ENCODE measurements at regions not wholly inside any gene's neighbourhood (a gene's known extent, or its start where the extent isn't known, plus 50 kb on each side); places are given as distances from the start of the nearest gene placed in this dataset.

GRCh38 chr10:56537984-56538383 is 176.9 kb upstream of the ZWINT start:
- Histone ChIP-seq H2AFZ (ENCODE audit: low read length, unreplicated experiment) (no peak overlapping the region), H3K4me3 (ENCODE audit: low read depth, low read length) (no peak overlapping the region), H3K36me3 (ENCODE audit: insufficient read depth, low read length) (no peaks in the 10 kb centered on the region), H3K27me3 (ENCODE audit: insufficient read depth, low read length) (no peaks in the 10 kb centered on the region), H3K79me2 (ENCODE audit: control insufficient read depth, insufficient read depth, low read length, unreplicated experiment) (no peaks in the 10 kb centered on the region), H3K27ac (ENCODE audit: low read depth, low read length) (no peak overlapping the region), H3K4me1 (ENCODE audit: control insufficient read depth, insufficient read depth, low read length, unreplicated experiment) (no peaks in the 10 kb centered on the region)

DNA sequence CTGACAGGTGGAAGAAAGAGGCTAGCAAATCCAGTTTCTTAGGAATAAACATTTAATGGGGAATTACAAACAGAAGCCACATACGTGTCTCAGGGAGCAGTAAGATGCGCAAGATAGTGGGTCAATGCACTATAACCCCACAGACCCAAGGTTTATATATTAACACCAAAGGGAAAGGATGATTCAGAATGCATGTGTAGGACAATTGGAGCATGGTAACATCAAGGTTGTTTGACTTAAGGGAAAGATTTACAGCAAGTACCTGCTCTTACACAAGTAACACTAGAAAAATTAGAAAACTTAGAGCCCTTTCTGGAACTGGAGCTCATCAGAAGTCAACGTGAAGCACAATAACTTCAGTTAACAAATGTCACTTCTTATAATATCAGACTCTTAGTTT is 161.1 kb upstream of the ZWINT start:
- H3K4me1 ChIP-seq (ENCODE audit: control insufficient read depth, insufficient read depth, low read length, unreplicated experiment), result no peaks in the 10 kb centered on the region
- H3K27ac ChIP-seq (ENCODE audit: low read depth, low read length), result no peak overlapping the region
- H3K27me3 ChIP-seq (ENCODE audit: insufficient read depth, low read length), result no peaks in the 10 kb centered on the region
- no peak overlapping the region for H2AFZ ChIP-seq (ENCODE audit: low read length, unreplicated experiment)
- no peak overlapping the region for H3K4me3 ChIP-seq (ENCODE audit: low read depth, low read length)
- H3K79me2 ChIP-seq (ENCODE audit: control insufficient read depth, insufficient read depth, low read length, unreplicated experiment), result no peaks in the 10 kb centered on the region
- no peaks in the 10 kb centered on the region for H3K36me3 ChIP-seq (ENCODE audit: insufficient read depth, low read length)

DNA sequence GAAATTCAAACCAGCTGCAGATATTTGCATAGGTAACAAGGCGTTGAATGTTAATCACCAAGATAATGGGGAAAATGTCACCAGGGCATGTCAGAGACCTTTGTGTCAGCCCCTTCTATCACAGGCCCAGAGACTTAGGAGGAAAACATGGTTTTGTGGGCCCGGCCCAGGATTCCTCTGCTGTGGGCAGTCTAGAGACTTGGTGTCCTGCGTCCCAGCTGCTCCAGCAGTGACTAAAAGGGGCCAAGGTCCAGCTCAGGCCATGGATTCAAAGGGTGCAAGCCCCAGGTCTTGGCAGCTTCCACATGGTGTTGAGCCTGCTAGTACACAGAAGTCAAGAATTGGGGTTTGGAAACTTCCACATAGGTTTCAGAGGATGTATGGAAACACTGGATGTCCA is 147.5 kb upstream of the ZWINT start:
- H3K27me3 ChIP-seq (ENCODE audit: insufficient read depth, low read length), result no peaks in the 10 kb centered on the region
- no peaks in the 10 kb centered on the region for H3K79me2 ChIP-seq (ENCODE audit: control insufficient read depth, insufficient read depth, low read length, unreplicated experiment)
- no peak overlapping the region for H3K4me3 ChIP-seq (ENCODE audit: low read depth, low read length)
- no peak overlapping the region for H2AFZ ChIP-seq (ENCODE audit: low read length, unreplicated experiment)
- H3K4me1 ChIP-seq (ENCODE audit: control insufficient read depth, insufficient read depth, low read length, unreplicated experiment), result no peaks in the 10 kb centered on the region
- no peaks in the 10 kb centered on the region for H3K36me3 ChIP-seq (ENCODE audit: insufficient read depth, low read length)
- no peak overlapping the region for H3K27ac ChIP-seq (ENCODE audit: low read depth, low read length)

- no peak overlapping the region for H2AFZ ChIP-seq (ENCODE audit: low read length, unreplicated experiment)
- no peaks in the 10 kb centered on the region for H3K4me1 ChIP-seq (ENCODE audit: control insufficient read depth, insufficient read depth, low read length, unreplicated experiment)
- H3K27me3 ChIP-seq (ENCODE audit: insufficient read depth, low read length), result no peaks in the 10 kb centered on the region
- no peaks in the 10 kb centered on the region for H3K79me2 ChIP-seq (ENCODE audit: control insufficient read depth, insufficient read depth, low read length, unreplicated experiment)
- no peak overlapping the region for H3K4me3 ChIP-seq (ENCODE audit: low read depth, low read length)
- no peaks in the 10 kb centered on the region for H3K36me3 ChIP-seq (ENCODE audit: insufficient read depth, low read length)
- no peak overlapping the region for H3K27ac ChIP-seq (ENCODE audit: low read depth, low read length)
Measured at GRCh38 chr10:56507033-56507432, 146.0 kb upstream of the ZWINT start.

- Histone ChIP-seq H3K36me3 (ENCODE audit: insufficient read depth, low read length) (no peaks in the 10 kb centered on the region), H3K27me3 (ENCODE audit: insufficient read depth, low read length) (no peaks in the 10 kb centered on the region), H3K4me1 (ENCODE audit: control insufficient read depth, insufficient read depth, low read length, unreplicated experiment) (no peaks in the 10 kb centered on the region), H3K79me2 (ENCODE audit: control insufficient read depth, insufficient read depth, low read length, unreplicated experiment) (no peaks in the 10 kb centered on the region), H3K27ac (ENCODE audit: low read depth, low read length) (no peak overlapping the region), H2AFZ (ENCODE audit: low read length, unreplicated experiment) (no peak overlapping the region), H3K4me3 (ENCODE audit: low read depth, low read length) (no peak overlapping the region)
Measured at GRCh38 chr10:56505555-56505954, 144.5 kb upstream of the ZWINT start.

DNA sequence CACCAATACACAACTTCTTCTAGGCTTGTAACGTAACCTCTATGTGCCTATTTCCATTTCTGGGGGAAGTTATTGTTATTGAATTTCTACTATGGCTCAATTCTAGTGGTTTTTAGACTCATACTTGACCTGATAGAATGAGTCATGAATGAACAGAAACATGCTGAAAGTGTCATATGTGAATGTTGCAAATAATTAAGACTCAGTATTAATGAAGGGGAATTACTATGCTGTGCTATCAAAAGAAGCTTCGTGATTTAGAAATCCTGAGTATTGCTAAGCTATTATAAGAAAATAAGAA is 135.1 kb upstream of the ZWINT start:
- no peak overlapping the region for H2AFZ ChIP-seq (ENCODE audit: low read length, unreplicated experiment)
- no peaks in the 10 kb centered on the region for H3K79me2 ChIP-seq (ENCODE audit: control insufficient read depth, insufficient read depth, low read length, unreplicated experiment)
- H3K4me1 ChIP-seq (ENCODE audit: control insufficient read depth, insufficient read depth, low read length, unreplicated experiment), result no peaks in the 10 kb centered on the region
- no peak overlapping the region for H3K4me3 ChIP-seq (ENCODE audit: low read depth, low read length)
- H3K36me3 ChIP-seq (ENCODE audit: insufficient read depth, low read length), result no peaks in the 10 kb centered on the region
- no peak overlapping the region for H3K27ac ChIP-seq (ENCODE audit: low read depth, low read length)
- no peaks in the 10 kb centered on the region for H3K27me3 ChIP-seq (ENCODE audit: insufficient read depth, low read length)

DNA sequence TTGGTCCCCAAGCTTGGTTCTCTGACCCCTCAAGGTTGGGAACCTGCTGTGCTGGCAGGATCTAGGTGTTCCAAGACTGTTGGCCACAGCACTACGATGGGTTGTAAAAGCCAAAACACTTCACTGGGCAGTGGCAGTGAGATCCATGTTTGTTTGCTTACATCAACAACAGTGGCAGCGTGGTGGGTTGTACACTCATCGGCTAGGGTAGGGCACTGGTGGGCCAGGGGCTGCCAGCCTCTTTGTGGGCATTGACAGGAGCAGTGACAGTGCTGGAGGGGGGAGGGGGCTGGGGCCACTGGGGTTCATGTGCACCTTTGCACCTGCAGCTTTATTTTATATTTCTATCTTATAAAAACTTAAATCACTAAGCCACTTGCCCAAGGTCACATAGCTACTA is 126.7 kb upstream of the ZWINT start:
- no peak overlapping the region for H2AFZ ChIP-seq (ENCODE audit: low read length, unreplicated experiment)
- H3K79me2 ChIP-seq (ENCODE audit: control insufficient read depth, insufficient read depth, low read length, unreplicated experiment), result no peaks in the 10 kb centered on the region
- no peaks in the 10 kb centered on the region for H3K27me3 ChIP-seq (ENCODE audit: insufficient read depth, low read length)
- no peak overlapping the region for H3K27ac ChIP-seq (ENCODE audit: low read depth, low read length)
- no peaks in the 10 kb centered on the region for H3K4me1 ChIP-seq (ENCODE audit: control insufficient read depth, insufficient read depth, low read length, unreplicated experiment)
- no peaks in the 10 kb centered on the region for H3K36me3 ChIP-seq (ENCODE audit: insufficient read depth, low read length)
- no peak overlapping the region for H3K4me3 ChIP-seq (ENCODE audit: low read depth, low read length)

GRCh38 chr10:56481521-56482091 is 120.5 kb upstream of the ZWINT start:
- H3K27ac ChIP-seq (ENCODE audit: low read depth, low read length), result no peak overlapping the region
- no peaks in the 10 kb centered on the region for H3K79me2 ChIP-seq (ENCODE audit: control insufficient read depth, insufficient read depth, low read length, unreplicated experiment)
- no peaks in the 10 kb centered on the region for H3K27me3 ChIP-seq (ENCODE audit: insufficient read depth, low read length)
- no peaks in the 10 kb centered on the region for H3K36me3 ChIP-seq (ENCODE audit: insufficient read depth, low read length)
- H2AFZ ChIP-seq (ENCODE audit: low read length, unreplicated experiment), result no peak overlapping the region
- H3K4me3 ChIP-seq (ENCODE audit: low read depth, low read length), result no peak overlapping the region
- no peaks in the 10 kb centered on the region for H3K4me1 ChIP-seq (ENCODE audit: control insufficient read depth, insufficient read depth, low read length, unreplicated experiment)

DNA sequence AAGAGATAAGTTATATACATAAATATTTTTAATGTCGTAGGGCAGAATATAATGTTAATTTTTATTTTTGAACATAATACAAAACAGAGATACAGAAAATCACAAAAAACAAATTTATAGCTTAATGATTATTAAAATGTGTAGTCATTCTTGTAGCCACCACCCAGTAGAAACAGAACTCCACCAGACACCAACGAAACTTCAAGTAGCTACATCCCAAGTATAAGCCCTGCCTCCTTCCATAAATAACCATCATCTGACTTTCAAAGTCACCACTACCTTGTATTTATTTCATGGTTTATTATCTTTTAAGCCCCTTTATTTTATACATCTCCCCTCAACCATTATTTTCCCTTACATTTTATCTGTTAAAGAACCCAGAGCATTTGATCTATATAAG is 111.9 kb upstream of the ZWINT start:
- Histone ChIP-seq H3K79me2 (ENCODE audit: control insufficient read depth, insufficient read depth, low read length, unreplicated experiment) (no peaks in the 10 kb centered on the region), H2AFZ (ENCODE audit: low read length, unreplicated experiment) (no peak overlapping the region), H3K4me3 (ENCODE audit: low read depth, low read length) (no peak overlapping the region), H3K4me1 (ENCODE audit: control insufficient read depth, insufficient read depth, low read length, unreplicated experiment) (no peaks in the 10 kb centered on the region), H3K27me3 (ENCODE audit: insufficient read depth, low read length) (no peaks in the 10 kb centered on the region), H3K36me3 (ENCODE audit: insufficient read depth, low read length) (no peaks in the 10 kb centered on the region), H3K27ac (ENCODE audit: low read depth, low read length) (no peak overlapping the region)

GRCh38 chr10:56470701-56471100 is 109.6 kb upstream of the ZWINT start:
- Histone ChIP-seq H3K36me3 (ENCODE audit: insufficient read depth, low read length) (no peaks in the 10 kb centered on the region), H3K4me3 (ENCODE audit: low read depth, low read length) (no peak overlapping the region)

GRCh38 chr10:56469482-56469881 is 108.4 kb upstream of the ZWINT start:
- Histone ChIP-seq H3K27me3 (ENCODE audit: insufficient read depth, low read length) (no peaks in the 10 kb centered on the region), H3K4me3 (ENCODE audit: low read depth, low read length) (no peak overlapping the region), H3K79me2 (ENCODE audit: control insufficient read depth, insufficient read depth, low read length, unreplicated experiment) (no peaks in the 10 kb centered on the region), H3K27ac (ENCODE audit: low read depth, low read length) (no peak overlapping the region), H3K4me1 (ENCODE audit: control insufficient read depth, insufficient read depth, low read length, unreplicated experiment) (no peaks in the 10 kb centered on the region), H2AFZ (ENCODE audit: low read length, unreplicated experiment) (no peak overlapping the region), H3K36me3 (ENCODE audit: insufficient read depth, low read length) (no peaks in the 10 kb centered on the region)

More at GRCh38 chr10:56470701-56471100, 109.6 kb upstream of the ZWINT start:
- Histone ChIP-seq H3K27ac (ENCODE audit: low read depth, low read length) (no peak overlapping the region), H3K4me1 (ENCODE audit: control insufficient read depth, insufficient read depth, low read length, unreplicated experiment) (no peaks in the 10 kb centered on the region), H3K27me3 (ENCODE audit: insufficient read depth, low read length) (no peaks in the 10 kb centered on the region), H2AFZ (ENCODE audit: low read length, unreplicated experiment) (no peak overlapping the region), H3K79me2 (ENCODE audit: control insufficient read depth, insufficient read depth, low read length, unreplicated experiment) (no peaks in the 10 kb centered on the region)

Data from ACC112 (cell line).